Suprapubic skin (tissue), 4 donors: ENCODE measurements at regions not wholly inside any gene's neighbourhood (a gene's known extent, or its start where the extent isn't known, plus 50 kb on each side); places are given as distances from the start of the nearest gene placed in this dataset.

Experiments
- DNase-seq, 2 donors: peaks; one replicate each; pipeline ENCODE4 v3.0.0-alpha.2; 2019; ENCODE audit warnings: low spot score in 2 of 2
- H3K27ac ChIP-seq: fragments of 200-600 bp; sonication (generic); one replicate; pipeline ENCODE4 v1.5.1; 2019
- H3K27me3 ChIP-seq: fragments of 200-600 bp; sonication (generic); one replicate; pipeline ENCODE4 v1.5.1; 2019
- H3K36me3 ChIP-seq: fragments of 200-600 bp; sonication (generic); one replicate; pipeline ENCODE4 v1.5.1; 2019
- H3K4me1 ChIP-seq: fragments of 200-600 bp; sonication (generic); one replicate; pipeline ENCODE4 v1.5.1; 2019
- H3K4me3 ChIP-seq: fragments of 200-600 bp; sonication (generic); one replicate; pipeline ENCODE4 v1.5.1; 2019; ENCODE audit warnings: mild to moderate bottlenecking
- H3K9me3 ChIP-seq: fragments of 200-600 bp; sonication (generic); one replicate; pipeline ENCODE4 v1.5.1; 2019
- CTCF ChIP-seq, 2 donors: fragments of 200-600 bp in 1 of 2; fragments of 450-650 bp in 1 of 2; sonication (generic) in 1 of 2; IDR thresholded peaks; one replicate each; pipeline ENCODE4 v1.5.1; 2016 to 2019; ENCODE audit warnings: antibody characterized with exemption in 2 of 2, mild to moderate bottlenecking in 1 of 2, moderate library complexity in 1 of 2
- EP300 ChIP-seq: sonication (generic); formaldehyde crosslinking; IDR thresholded peaks from one replicate; pipeline ENCODE4 v1.6.1; 2017; ENCODE audit warnings: antibody characterized with exemption
- POLR2A ChIP-seq, 2 donors: fragments of 450-650 bp; IDR thresholded peaks; one replicate each; pipeline ENCODE4 v1.6.1; 2017; ENCODE audit warnings: antibody characterized with exemption in 2 of 2, mild to moderate bottlenecking in 2 of 2, moderate library complexity in 2 of 2
- POLR2AphosphoS5 ChIP-seq, 3 donors: sonication (generic); formaldehyde crosslinking; IDR thresholded peaks; one replicate each; pipeline ENCODE4 v1.6.1; 2017; ENCODE audit warnings: antibody characterized with exemption in 3 of 3
- WGBS: methylation state at CpG from one replicate; pipeline ENCODE4 v1.1.5; 2018; 5-methylcytosine and 5-hydroxymethylcytosine counted together

GRCh38 chr16:5907544-5907943, 809.9 kb upstream of the EEF2KMT start:
- TF ChIP-seq EP300 (no peak), CTCF (IDR thresholded peaks at IDR 0.05) (no peak), POLR2A (IDR thresholded peaks at IDR 0.05) (no peak), POLR2AphosphoS5 (IDR thresholded peaks at IDR 0.05) (no peak)
- no peak for DNase-seq
- Histone ChIP-seq H3K4me3 (no peak overlapping the region), H3K27me3 (no peaks in the 10 kb centered on the region), H3K36me3 (no peaks in the 10 kb centered on the region), H3K27ac (no peak overlapping the region), H3K9me3 (peaks cover 3% of the 10 kb centered on the region), H3K4me1 (no peaks in the 10 kb centered on the region)
- WGBS: 93% methylated on average over 5 of the region's 5 CpGs

GRCh38 chr16:5906351-5906750, 808.8 kb upstream of the EEF2KMT start:
- WGBS: 73% methylated on average over 6 of the region's 6 CpGs
- peaks cover 3% of the 10 kb centered on the region for H3K9me3 ChIP-seq
- H3K27ac ChIP-seq: no peak overlapping the region
- no peaks in the 10 kb centered on the region for H3K27me3 ChIP-seq
- TF ChIP-seq EP300: no peak
- TF ChIP-seq CTCF (IDR thresholded peaks at IDR 0.05): no peak
- TF ChIP-seq POLR2AphosphoS5 (IDR thresholded peaks at IDR 0.05): no peak
- no peak for TF ChIP-seq POLR2A (IDR thresholded peaks at IDR 0.05)
- H3K4me3 ChIP-seq: no peak overlapping the region
- DNase-seq: no peak
- H3K36me3 ChIP-seq: no peaks in the 10 kb centered on the region
- no peaks in the 10 kb centered on the region for H3K4me1 ChIP-seq

GRCh38 chr16:5905935-5906334, 808.3 kb upstream of the EEF2KMT start:
- H3K27me3 ChIP-seq: no peaks in the 10 kb centered on the region
- WGBS: 76% methylated on average over 4 of the region's 4 CpGs
- no peaks in the 10 kb centered on the region for H3K36me3 ChIP-seq
- no peak overlapping the region for H3K27ac ChIP-seq
- TF ChIP-seq POLR2AphosphoS5 (IDR thresholded peaks at IDR 0.05) (no peak), EP300 (no peak), POLR2A (IDR thresholded peaks at IDR 0.05) (no peak), CTCF (IDR thresholded peaks at IDR 0.05) (no peak)
- no peak for DNase-seq
- H3K9me3 ChIP-seq: peaks cover 3% of the 10 kb centered on the region
- H3K4me1 ChIP-seq: no peaks in the 10 kb centered on the region
- H3K4me3 ChIP-seq: no peak overlapping the region

GRCh38 chr16:5903832-5904231, 806.2 kb upstream of the EEF2KMT start:
- Histone ChIP-seq H3K36me3 (no peaks in the 10 kb centered on the region), H3K27ac (no peak overlapping the region), H3K9me3 (peaks cover 5% of the 10 kb centered on the region), H3K4me3 (no peak overlapping the region), H3K27me3 (no peaks in the 10 kb centered on the region), H3K4me1 (no peaks in the 10 kb centered on the region)
- TF ChIP-seq POLR2AphosphoS5 (IDR thresholded peaks at IDR 0.05) (no peak), POLR2A (IDR thresholded peaks at IDR 0.05) (no peak), EP300 (no peak), CTCF (IDR thresholded peaks at IDR 0.05) (no peak)
- 72% methylated on average over 13 of the region's 13 CpGs for WGBS
- DNase-seq: no peak

DNA sequence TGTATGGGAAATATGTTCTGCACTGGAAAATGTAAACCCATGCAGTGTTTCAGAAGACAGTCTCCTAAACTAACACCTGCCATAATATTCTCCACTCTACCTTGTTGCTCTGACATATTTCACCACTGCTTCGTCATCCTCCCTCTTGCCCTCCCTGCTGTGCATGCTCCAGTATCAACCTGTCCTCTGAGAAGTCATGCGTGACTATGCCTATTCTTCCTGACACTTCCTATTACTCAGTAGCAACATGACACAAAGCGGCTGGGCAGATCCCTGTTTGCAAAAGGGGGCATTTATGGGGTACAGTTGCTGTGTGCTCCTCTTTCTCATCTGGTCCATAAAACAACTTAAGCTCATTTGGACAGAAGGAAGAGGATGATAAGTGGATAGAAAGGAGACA, 805.6 kb upstream of the EEF2KMT start:
- H3K4me3 ChIP-seq: no peak overlapping the region
- peaks cover 5% of the 10 kb centered on the region for H3K9me3 ChIP-seq
- H3K27me3 ChIP-seq: no peaks in the 10 kb centered on the region
- 46% methylated on average over 3 of the region's 3 CpGs for WGBS
- H3K27ac ChIP-seq: no peak overlapping the region
- H3K36me3 ChIP-seq: no peaks in the 10 kb centered on the region
- no peaks in the 10 kb centered on the region for H3K4me1 ChIP-seq
- TF ChIP-seq EP300 (no peak), CTCF (IDR thresholded peaks at IDR 0.05) (no peak), POLR2AphosphoS5 (IDR thresholded peaks at IDR 0.05) (no peak), POLR2A (IDR thresholded peaks at IDR 0.05) (no peak)
- no peak for DNase-seq
